ENCODE measurements at regions not wholly inside any gene's neighbourhood (a gene's known extent, or its start where the extent isn't known, plus 50 kb on each side); places are given as distances from the start of the nearest gene placed in this dataset.
A peak's percentile ranks its signal among the peaks of the same experiment; 100 is the strongest.

- Histone ChIP-seq H3K27me3 (no peaks in the 10 kb centered on the region), H3K4me1 (no peaks in the 10 kb centered on the region), H3K4me3 (no peak overlapping the region), H3K36me3 (no peaks in the 10 kb centered on the region), H3K9me3 (no peaks in the 10 kb centered on the region), H3K27ac (no peak overlapping the region)
- TF ChIP-seq CTCF (IDR thresholded peaks at IDR 0.05), result no peak
- intact Hi-C loops (cut with DNase I), result no loop called here
- ATAC-seq, result no peak
- no peak for DNase-seq
Observed at GRCh38 chr22:27231266-27231665, 570.3 kb downstream of the MN1 start.

GRCh38 chr22:27232077-27232476 is 569.5 kb downstream of the MN1 start:
- no peaks in the 10 kb centered on the region for H3K9me3 ChIP-seq
- intact Hi-C loops (cut with DNase I), result no loop called here

GRCh38 chr22:27237080-27237741 is 564.3 kb downstream of the MN1 start:
- ATAC-seq (no peak), DNase-seq (no peak)
- no peaks in the 10 kb centered on the region for H3K27me3 ChIP-seq
- no peaks in the 10 kb centered on the region for H3K4me1 ChIP-seq
- no peak for TF ChIP-seq CTCF (IDR thresholded peaks at IDR 0.05)
- no peaks in the 10 kb centered on the region for H3K36me3 ChIP-seq
- intact Hi-C loops (cut with DNase I), result no loop called here
- no peak overlapping the region for H3K4me3 ChIP-seq
- no peak overlapping the region for H3K27ac ChIP-seq
- no peaks in the 10 kb centered on the region for H3K9me3 ChIP-seq

More at GRCh38 chr22:27232077-27232476, 569.5 kb downstream of the MN1 start:
- Histone ChIP-seq H3K36me3 (no peaks in the 10 kb centered on the region), H3K4me1 (no peaks in the 10 kb centered on the region), H3K27ac (no peak overlapping the region), H3K27me3 (no peaks in the 10 kb centered on the region), H3K4me3 (no peak overlapping the region)
- DNase-seq (no peak), ATAC-seq (no peak)
- no peak for TF ChIP-seq CTCF (IDR thresholded peaks at IDR 0.05)

GRCh38 chr22:27238935-27239510 is 562.5 kb downstream of the MN1 start:
- TF ChIP-seq CTCF (IDR thresholded peaks at IDR 0.05), result no peak
- ATAC-seq, result peak; percentile 67
- Histone ChIP-seq H3K4me3 (no peak overlapping the region), H3K9me3 (no peaks in the 10 kb centered on the region), H3K36me3 (no peaks in the 10 kb centered on the region), H3K27me3 (no peaks in the 10 kb centered on the region), H3K4me1 (no peaks in the 10 kb centered on the region), H3K27ac (no peak overlapping the region)
- DNase-seq, result peak; percentile 70
- intact Hi-C loops (cut with DNase I), result no loop called here

- H3K27ac ChIP-seq, result no peak overlapping the region
- no peak overlapping the region for H3K4me3 ChIP-seq
- intact Hi-C loops (cut with DNase I), result no loop called here
- H3K36me3 ChIP-seq, result no peaks in the 10 kb centered on the region
- DNase-seq (no peak), ATAC-seq (no peak)
- H3K9me3 ChIP-seq, result no peaks in the 10 kb centered on the region
- TF ChIP-seq CTCF (IDR thresholded peaks at IDR 0.05), result no peak
- no peaks in the 10 kb centered on the region for H3K27me3 ChIP-seq
- no peaks in the 10 kb centered on the region for H3K4me1 ChIP-seq
Observed at GRCh38 chr22:27239520-27239919, 562.0 kb downstream of the MN1 start.
